GM19025 (cell line): ENCODE measurements at regions not wholly inside any gene's neighbourhood (a gene's known extent, or its start where the extent isn't known, plus 50 kb on each side); places are given as distances from the start of the nearest gene placed in this dataset.

ENCODE experiments used
- ATAC-seq: cut with Tn5 transposase; IDR thresholded peaks from one replicate; pipeline ENCODE4 v1.9.1; 2021; ENCODE audit warnings: mild to moderate bottlenecking, low read depth, moderate library complexity; ENCODE audit not compliant: unreplicated experiment

- ATAC-seq = no peak
Measured at GRCh38 chr6:41448256-41448655, 97.9 kb upstream of the FOXP4 start.

GRCh38 chr6:41449399-41450245 is 96.6 kb upstream of the FOXP4 start:
- no peak for ATAC-seq

- no peak for ATAC-seq
Measured at GRCh38 chr6:41450581-41450980, 95.6 kb upstream of the FOXP4 start.

- ATAC-seq = no peak
Measured at GRCh38 chr6:41451039-41451438, 95.1 kb upstream of the FOXP4 start.

GRCh38 chr6:41451515-41452163 is 94.5 kb upstream of the FOXP4 start:
- no peak for ATAC-seq

GRCh38 chr6:41452763-41453162 is 93.4 kb upstream of the FOXP4 start:
- ATAC-seq = no peak

GRCh38 chr6:41453244-41453643 is 92.9 kb upstream of the FOXP4 start:
- ATAC-seq = no peak

GRCh38 chr6:41454189-41454789 is 91.9 kb upstream of the FOXP4 start:
- ATAC-seq = no peak

GRCh38 chr6:41455410-41455809 is 90.8 kb upstream of the FOXP4 start:
- no peak for ATAC-seq

GRCh38 chr6:41455818-41456217 is 90.4 kb upstream of the FOXP4 start:
- no peak for ATAC-seq

- ATAC-seq = no peak
Measured at GRCh38 chr6:41457303-41457670, 88.9 kb upstream of the FOXP4 start.

- ATAC-seq = no peak
Measured at GRCh38 chr6:41459738-41460137, 86.4 kb upstream of the FOXP4 start.

GRCh38 chr6:41460742-41461336 is 85.3 kb upstream of the FOXP4 start:
- ATAC-seq = no peak

- ATAC-seq = no peak
Measured at GRCh38 chr6:41462033-41462432, 84.1 kb upstream of the FOXP4 start.

GRCh38 chr6:41463062-41463930 is 82.9 kb upstream of the FOXP4 start:
- ATAC-seq = no peak

- ATAC-seq = no peak
Measured at GRCh38 chr6:41464019-41464418, 82.2 kb upstream of the FOXP4 start.

GRCh38 chr6:41464481-41464880 is 81.7 kb upstream of the FOXP4 start:
- ATAC-seq = no peak

GRCh38 chr6:41466437-41466990 is 79.7 kb upstream of the FOXP4 start:
- ATAC-seq = no peak

- ATAC-seq = no peak
Measured at GRCh38 chr6:41467061-41467460, 79.1 kb upstream of the FOXP4 start.
